ENCODE measurements at regions not wholly inside any gene's neighbourhood (a gene's known extent, or its start where the extent isn't known, plus 50 kb on each side); places are given as distances from the start of the nearest gene placed in this dataset.

- no peak overlapping the region for H3K27ac Mint-ChIP-seq
- H3K9me3 Mint-ChIP-seq: peaks cover 0 to 4% (median 0%) of the 10 kb centered on the region in 6 donors
- no peaks in the 10 kb centered on the region for H3K4me1 Mint-ChIP-seq
- peaks cover 2 to 6% (median 3%) of the 10 kb centered on the region in 3 donors for H3K27me3 Mint-ChIP-seq (ENCODE audit: low read depth in 3 of 3)
- H3K4me3 Mint-ChIP-seq: no peak overlapping the region
- no peak for DNase-seq
- H3K36me3 Mint-ChIP-seq: no peaks in the 10 kb centered on the region
Measured at GRCh38 chr15:61480295-61480694, 251.2 kb upstream of the RORA start.

DNA sequence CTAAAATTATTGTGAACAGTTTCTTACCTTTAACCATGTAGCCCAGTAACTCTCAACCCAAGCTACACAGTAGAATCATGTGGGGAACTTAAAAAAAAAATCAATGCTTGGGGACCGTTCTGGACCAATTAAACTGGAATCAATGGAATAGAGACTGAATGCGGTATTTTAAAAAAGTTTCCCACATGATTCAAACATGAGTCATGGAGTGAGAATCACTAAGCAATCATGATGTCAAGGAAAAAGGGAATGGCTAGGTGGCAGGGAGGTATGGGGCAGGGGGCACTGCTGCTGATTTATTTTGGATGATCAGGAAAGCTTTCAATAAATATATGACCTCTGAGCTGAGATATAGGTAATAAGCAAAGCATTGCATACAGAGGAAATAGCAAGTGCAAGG lies 250.5 kb upstream of the RORA start:
- Mint-ChIP-seq H3K9me3 (peaks cover 0 to 5% (median 0%) of the 10 kb centered on the region in 6 donors), H3K4me1 (no peaks in the 10 kb centered on the region), H3K4me3 (no peak overlapping the region), H3K27me3 (ENCODE audit: low read depth in 3 of 3) (peaks cover 3 to 6% (median 5%) of the 10 kb centered on the region in 3 donors), H3K27ac (no peak overlapping the region), H3K36me3 (peaks cover 0 to 3% (median 0%) of the 10 kb centered on the region in 3 donors)
- no peak for DNase-seq

DNA sequence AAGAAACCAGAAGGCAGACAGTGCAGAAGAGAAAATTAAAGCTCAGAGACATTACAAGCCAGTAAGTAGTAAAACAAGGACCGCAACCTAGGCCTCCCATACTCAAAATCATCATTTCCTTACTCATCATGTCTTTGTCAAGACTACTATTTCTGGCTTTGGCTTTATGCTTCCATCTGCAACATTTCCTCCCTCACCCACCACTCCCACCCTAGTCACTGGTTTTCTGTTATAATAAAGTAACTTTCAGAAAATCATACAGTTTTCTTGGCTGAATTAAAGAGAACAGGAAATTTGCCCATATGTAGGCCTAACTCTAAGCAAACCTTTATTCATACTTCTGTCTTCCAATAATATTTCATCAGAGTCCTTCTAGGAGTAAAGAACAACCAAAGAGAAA lies 247.6 kb upstream of the RORA start:
- no peak overlapping the region for H3K4me3 Mint-ChIP-seq
- no peaks in the 10 kb centered on the region for H3K4me1 Mint-ChIP-seq
- peaks cover 1 to 9% (median 6%) of the 10 kb centered on the region in 3 donors for H3K27me3 Mint-ChIP-seq (ENCODE audit: low read depth in 3 of 3)
- H3K9me3 Mint-ChIP-seq: peaks cover 0 to 5% (median 0%) of the 10 kb centered on the region in 6 donors
- H3K27ac Mint-ChIP-seq: no peak overlapping the region
- peaks cover 0 to 3% (median 0%) of the 10 kb centered on the region in 3 donors for H3K36me3 Mint-ChIP-seq
- no peak for DNase-seq

DNA sequence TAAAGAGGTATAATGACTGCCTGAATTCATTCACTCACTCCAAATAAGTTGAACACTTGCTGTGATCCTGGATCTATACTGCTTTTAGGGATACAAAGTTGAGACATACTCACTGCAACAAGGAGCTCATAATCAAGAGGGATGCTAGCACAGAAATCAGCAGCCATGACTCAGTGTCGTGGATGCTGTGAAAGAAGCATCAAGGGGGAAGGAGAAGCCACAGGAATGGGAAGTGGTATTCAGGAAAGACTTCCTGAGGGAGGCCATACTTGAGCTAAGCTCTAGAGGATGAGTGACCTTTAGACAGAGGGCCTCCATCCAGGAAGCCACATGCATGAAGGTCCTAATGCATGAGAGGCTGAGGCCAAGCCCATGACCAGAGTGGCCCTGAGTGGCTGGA lies 245.7 kb upstream of the RORA start:
- DNase-seq: no peak
- Mint-ChIP-seq H3K9me3 (peaks cover 0 to 2% (median 0%) of the 10 kb centered on the region in 6 donors), H3K4me1 (no peaks in the 10 kb centered on the region), H3K4me3 (no peak overlapping the region), H3K27ac (no peak overlapping the region), H3K27me3 (ENCODE audit: low read depth in 3 of 3) (peaks cover 3 to 9% (median 6%) of the 10 kb centered on the region in 3 donors), H3K36me3 (peaks cover 0 to 3% (median 0%) of the 10 kb centered on the region in 3 donors)

DNA sequence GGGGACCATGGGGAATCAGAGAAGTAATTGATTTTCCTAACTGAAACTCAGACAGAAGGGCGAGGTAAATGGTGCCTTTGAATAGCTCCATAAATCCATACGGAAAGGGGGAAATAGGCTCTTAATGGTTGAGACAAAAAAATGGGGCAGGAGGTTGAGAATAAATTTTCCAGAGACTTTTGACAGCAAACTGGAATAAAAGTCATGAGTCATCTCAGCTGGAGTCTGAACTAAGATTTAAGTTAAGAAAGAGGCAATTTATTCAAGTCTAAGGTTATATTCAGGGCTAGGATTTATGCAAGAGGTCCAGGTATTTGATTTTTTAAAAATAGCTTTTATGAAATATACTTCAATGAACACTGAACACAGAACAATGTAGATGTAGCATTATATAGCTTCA lies 238.7 kb upstream of the RORA start:
- Mint-ChIP-seq H3K27me3 (ENCODE audit: low read depth in 3 of 3) (peaks cover 0 to 3% (median 2%) of the 10 kb centered on the region in 3 donors), H3K9me3 (no peaks in the 10 kb centered on the region), H3K4me3 (no peak overlapping the region), H3K4me1 (no peaks in the 10 kb centered on the region), H3K36me3 (no peaks in the 10 kb centered on the region), H3K27ac (no peak overlapping the region)
- DNase-seq: no peak

GRCh38 chr15:61459785-61460707 lies 230.9 kb upstream of the RORA start:
- no peaks in the 10 kb centered on the region for H3K4me1 Mint-ChIP-seq
- no peak overlapping the region for H3K27ac Mint-ChIP-seq
- peaks cover 0 to 8% (median 3%) of the 10 kb centered on the region in 3 donors for H3K27me3 Mint-ChIP-seq (ENCODE audit: low read depth in 3 of 3)
- H3K9me3 Mint-ChIP-seq: peaks cover 0 to 4% (median 0%) of the 10 kb centered on the region in 6 donors
- no peaks in the 10 kb centered on the region for H3K36me3 Mint-ChIP-seq
- no peak overlapping the region for H3K4me3 Mint-ChIP-seq
- DNase-seq: no peak

DNA sequence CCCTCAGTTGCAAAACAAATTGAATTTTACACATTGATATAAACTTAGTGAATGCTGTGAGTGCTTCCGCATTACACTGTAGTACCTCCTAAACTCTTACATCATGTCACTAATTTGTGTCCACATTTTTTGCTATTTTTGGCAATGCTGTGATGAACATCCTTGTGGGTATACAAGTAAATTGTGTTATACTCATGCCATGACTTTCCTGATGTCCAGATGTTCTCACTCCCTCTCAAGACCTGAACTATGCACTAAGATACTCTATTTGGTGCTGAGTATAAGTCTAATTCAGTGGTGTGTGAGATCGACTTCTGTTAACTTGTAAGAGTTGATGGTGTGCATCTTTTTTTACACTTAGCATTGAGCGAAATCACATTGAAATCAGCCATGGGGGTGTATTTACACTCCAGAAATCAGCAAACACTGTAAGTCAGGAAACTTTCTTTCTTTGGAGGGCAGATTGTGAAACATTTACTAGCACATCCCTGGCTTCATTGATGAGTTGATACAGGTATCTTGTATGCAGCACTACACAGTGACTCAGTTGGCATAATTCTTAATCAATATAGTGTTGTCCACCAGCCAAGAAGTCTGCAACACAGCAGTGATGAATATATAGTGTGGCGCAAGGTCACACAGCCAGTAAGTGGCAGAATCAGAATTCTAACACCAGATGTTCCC lies 228.1 kb upstream of the RORA start:
- H3K4me1 Mint-ChIP-seq: no peaks in the 10 kb centered on the region
- no peaks in the 10 kb centered on the region for H3K36me3 Mint-ChIP-seq
- H3K4me3 Mint-ChIP-seq: no peak overlapping the region
- no peak overlapping the region for H3K27ac Mint-ChIP-seq
- H3K27me3 Mint-ChIP-seq (ENCODE audit: low read depth in 3 of 3): peaks cover 2 to 14% (median 5%) of the 10 kb centered on the region in 3 donors
- DNase-seq: no peak
- peaks cover 0 to 4% (median 0%) of the 10 kb centered on the region in 6 donors for H3K9me3 Mint-ChIP-seq

DNA sequence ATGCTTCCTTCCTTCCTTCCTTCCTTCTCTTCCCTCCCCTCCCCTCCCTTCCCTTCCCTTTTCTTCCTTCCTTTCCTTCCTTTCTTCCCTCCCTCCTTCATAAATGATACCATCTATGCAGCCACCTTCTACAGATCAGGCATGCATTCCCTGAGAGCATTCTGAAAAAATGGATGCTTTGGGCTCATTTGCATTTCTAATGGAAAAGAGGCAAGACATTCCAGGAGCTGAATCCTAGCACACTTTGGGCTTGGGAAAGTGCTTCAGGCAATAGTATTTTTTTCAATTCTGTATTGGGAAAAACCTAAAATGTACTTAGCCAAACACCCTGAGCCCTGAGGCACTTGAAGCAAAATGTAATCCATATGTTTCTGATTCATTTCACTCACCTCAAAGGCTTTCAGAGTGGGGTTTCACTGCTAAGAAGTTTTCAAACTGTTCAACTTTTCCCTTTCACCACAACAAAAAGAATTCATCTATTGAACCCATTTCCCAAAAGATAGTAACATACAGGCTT lies 220.1 kb upstream of the RORA start:
- DNase-seq: no peak

GRCh38 chr15:61447981-61448380 lies 218.9 kb upstream of the RORA start:
- Mint-ChIP-seq H3K36me3 (no peaks in the 10 kb centered on the region), H3K4me3 (no peak overlapping the region), H3K9me3 (no peaks in the 10 kb centered on the region), H3K4me1 (no peaks in the 10 kb centered on the region), H3K27ac (no peak overlapping the region), H3K27me3 (ENCODE audit: low read depth in 3 of 3) (peaks cover 2 to 6% (median 5%) of the 10 kb centered on the region in 3 donors)
- no peak for DNase-seq

More for the DNA sequence above, 220.1 kb upstream of the RORA start:
- Mint-ChIP-seq H3K4me3 (no peak overlapping the region), H3K4me1 (no peaks in the 10 kb centered on the region), H3K36me3 (no peaks in the 10 kb centered on the region), H3K9me3 (no peaks in the 10 kb centered on the region), H3K27ac (no peak overlapping the region), H3K27me3 (ENCODE audit: low read depth in 3 of 3) (peaks cover 2 to 8% (median 7%) of the 10 kb centered on the region in 3 donors)

DNA sequence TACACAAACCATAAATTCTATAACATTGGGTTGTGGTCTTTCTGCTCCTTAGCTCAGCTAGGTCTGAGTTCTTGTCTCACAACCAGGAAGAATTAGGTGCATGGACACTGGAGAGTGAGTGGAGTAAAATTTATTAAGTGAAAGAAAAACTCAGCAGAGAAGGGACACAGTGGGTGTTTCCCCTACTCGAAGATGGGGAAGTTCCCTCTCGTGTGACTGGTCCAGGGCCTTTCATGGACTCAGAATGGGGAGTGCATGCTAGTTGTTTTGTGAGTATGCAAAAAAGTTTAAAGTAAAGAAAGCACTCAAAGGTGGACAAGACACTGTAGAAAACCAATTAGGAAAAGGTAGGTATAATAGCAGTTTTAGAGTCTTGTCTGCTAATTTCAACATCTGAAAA lies 215.5 kb upstream of the RORA start:
- Mint-ChIP-seq H3K27me3 (ENCODE audit: low read depth in 3 of 3) (peaks cover 0 to 8% (median 7%) of the 10 kb centered on the region in 3 donors), H3K36me3 (no peaks in the 10 kb centered on the region), H3K9me3 (peaks cover 0 to 2% (median 0%) of the 10 kb centered on the region in 6 donors), H3K4me1 (no peaks in the 10 kb centered on the region), H3K4me3 (no peak overlapping the region), H3K27ac (no peak overlapping the region)
- no peak for DNase-seq

DNA sequence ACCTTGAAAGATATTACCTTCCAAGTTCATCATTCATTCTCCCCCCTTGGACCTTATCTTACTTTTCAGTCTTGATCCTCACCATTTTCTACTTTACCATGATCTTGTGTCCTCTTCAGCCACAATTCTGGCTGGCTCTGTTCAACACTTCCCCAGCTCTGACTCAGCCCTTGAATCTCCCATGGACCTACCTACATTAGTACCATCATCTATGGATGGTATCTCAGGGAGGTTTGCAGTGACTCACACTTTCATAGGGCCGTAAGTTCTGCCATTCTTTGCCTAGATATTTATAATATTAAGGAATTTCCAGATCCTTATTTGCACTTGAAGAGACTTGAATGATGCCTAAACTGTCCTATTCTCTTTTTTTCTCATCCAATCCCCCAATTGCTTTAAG lies 213.7 kb upstream of the RORA start:
- Mint-ChIP-seq H3K4me1 (no peaks in the 10 kb centered on the region), H3K27me3 (ENCODE audit: low read depth in 3 of 3) (peaks cover 0 to 8% (median 6%) of the 10 kb centered on the region in 3 donors), H3K9me3 (peaks cover 0 to 2% (median 0%) of the 10 kb centered on the region in 6 donors)

GRCh38 chr15:61441891-61442290 lies 212.8 kb upstream of the RORA start:
- no peak for DNase-seq
- peaks cover 0 to 2% (median 0%) of the 10 kb centered on the region in 6 donors for H3K9me3 Mint-ChIP-seq
- no peak overlapping the region for H3K27ac Mint-ChIP-seq
- H3K4me1 Mint-ChIP-seq: no peaks in the 10 kb centered on the region
- H3K27me3 Mint-ChIP-seq (ENCODE audit: low read depth in 3 of 3): peaks cover 0 to 9% (median 6%) of the 10 kb centered on the region in 3 donors
- no peaks in the 10 kb centered on the region for H3K36me3 Mint-ChIP-seq
- no peak overlapping the region for H3K4me3 Mint-ChIP-seq

More for the DNA sequence above, 213.7 kb upstream of the RORA start:
- H3K27ac Mint-ChIP-seq: no peak overlapping the region
- no peaks in the 10 kb centered on the region for H3K36me3 Mint-ChIP-seq
- DNase-seq: no peak
- H3K4me3 Mint-ChIP-seq: no peak overlapping the region

GRCh38 chr15:61426466-61426865 lies 197.4 kb upstream of the RORA start:
- no peak overlapping the region for H3K27ac Mint-ChIP-seq
- H3K4me3 Mint-ChIP-seq: no peak overlapping the region
- no peaks in the 10 kb centered on the region for H3K36me3 Mint-ChIP-seq
- H3K27me3 Mint-ChIP-seq (ENCODE audit: low read depth in 3 of 3): peaks cover 1 to 9% (median 6%) of the 10 kb centered on the region in 3 donors
- no peak for DNase-seq
- peaks cover 0 to 1% (median 0%) of the 10 kb centered on the region in 6 donors for H3K9me3 Mint-ChIP-seq
- no peaks in the 10 kb centered on the region for H3K4me1 Mint-ChIP-seq

- H3K27me3 Mint-ChIP-seq (ENCODE audit: low read depth in 3 of 3): peaks cover 1 to 9% (median 6%) of the 10 kb centered on the region in 3 donors
- no peak for DNase-seq
- no peaks in the 10 kb centered on the region for H3K36me3 Mint-ChIP-seq
- H3K9me3 Mint-ChIP-seq: peaks cover 0 to 1% (median 0%) of the 10 kb centered on the region in 6 donors
- no peak overlapping the region for H3K4me3 Mint-ChIP-seq
- no peaks in the 10 kb centered on the region for H3K4me1 Mint-ChIP-seq
- no peak overlapping the region for H3K27ac Mint-ChIP-seq
Measured at GRCh38 chr15:61425934-61426333, 196.8 kb upstream of the RORA start.

All from immature natural killer cell (primary cell).